K562 (cell line): ENCODE measurements at regions not wholly inside any gene's neighbourhood (a gene's known extent, or its start where the extent isn't known, plus 50 kb on each side); places are given as distances from the start of the nearest gene placed in this dataset.

Experiments used
- ATAC-seq: fragments of 200-7000 bp; cut with Tn5 transposase; 3 replicates; pipeline ENCODE4 v1.9.1; 2020; ENCODE audit warnings: moderate library complexity
- BruUV-seq: library from RNA; stranded (reverse); fragments of 400-500 nt; replicated peaks from 2 replicates; lab custom pipeline; 2021; lab: Mats Ljungman, UMichigan
- CTCF ChIA-PET: fragments of 300-600 bp; formaldehyde crosslinking; extraction: SDS; loops from one replicate; lab custom pipeline; 2021; ENCODE audit warnings: low intra/inter-chr PET ratio; lab: Yijun Ruan, JAX
- POLR2A ChIA-PET: fragments of 300-600, 350-650 bp; sonication (Branson Sonifier 250); formaldehyde crosslinking; extraction: SDS; loops from one replicate; lab custom pipeline; 2021; ENCODE audit warnings: antibody characterized with exemption, inconsistent platforms; lab: Yijun Ruan, JAX
- DNase-seq, 4 experiments: peaks; one replicate each; pipeline versions ENCODE4 v3.0.0 to v3.0.0-alpha.2; 2011 to 2018; ENCODE audit warnings: low spot score in 3 of 4, mixed read lengths in 3 of 4; ENCODE audit errors: extremely low read depth in 1 of 4
- FAIRE-seq: peaks from 2 replicates; lab custom pipeline; 2011; peaks lifted over from hg19 to GRCh38; lab: Jason Lieb, UNC
- H2AFZ ChIP-seq: 2 replicates; pipeline ENCODE4 v1.6.0; 2011; ENCODE audit warnings: low read depth, low read length, control low read depth, inconsistent platforms
- H3K27ac ChIP-seq: fragments of 200-600 bp; 3 replicates; pipeline ENCODE4 v1.8.0; 2011; ENCODE audit warnings: low read depth, mild to moderate bottlenecking, control low read depth, inconsistent platforms, low read length, moderate library complexity, mixed read lengths; ENCODE audit errors: extremely low read depth
- H3K27me3 ChIP-seq, 2 experiments: fragments of 300-600 bp in 1 of 2; 2 replicates in 1 of 2; 3 replicates in 1 of 2; pipeline versions ENCODE4 v1.6.0 to v1.8.0; 2011; ENCODE audit warnings: inconsistent platforms in 2 of 2, low read length in 2 of 2, mild to moderate bottlenecking in 1 of 2, mixed read lengths in 1 of 2, moderate library complexity in 1 of 2; ENCODE audit not compliant: control insufficient read depth in 2 of 2, insufficient read depth in 2 of 2
- H3K36me3 ChIP-seq: fragments of 300-600 bp; 3 replicates; pipeline ENCODE4 v1.8.0; 2011; ENCODE audit warnings: mild to moderate bottlenecking, low read length, inconsistent platforms; ENCODE audit not compliant: control insufficient read depth, insufficient read depth
- H3K4me1 ChIP-seq, 2 experiments: fragments of 200-600 bp in 1 of 2; replicated peaks in 1 of 2; 2 replicates in 1 of 2; 3 replicates in 1 of 2; pipeline versions ENCODE4 v1.5.1 to v1.8.0; 2011; ENCODE audit warnings: inconsistent platforms in 2 of 2, low read length in 2 of 2, mild to moderate bottlenecking in 1 of 2, mixed read lengths in 1 of 2, moderate library complexity in 1 of 2; ENCODE audit not compliant: control insufficient read depth in 2 of 2, insufficient read depth in 2 of 2
- H3K4me2 ChIP-seq: 2 replicates; pipeline ENCODE4 v1.6.1; 2011; ENCODE audit warnings: low read length, control low read depth, inconsistent platforms, mixed read lengths; ENCODE audit not compliant: insufficient read depth
- H3K4me3 ChIP-seq: fragments of 200-600 bp; sonication (generic), shearing (Covaris generic); 2 replicates; pipeline ENCODE4 v1.5.1; 2016; ENCODE audit warnings: control low read depth, inconsistent platforms
- H3K79me2 ChIP-seq: fragments of 200-600 bp; 3 replicates; pipeline ENCODE4 v1.8.0; 2011; ENCODE audit warnings: low read length, inconsistent platforms; ENCODE audit not compliant: control insufficient read depth, insufficient read depth
- H3K9ac ChIP-seq, 2 experiments: 2 replicates each; pipeline versions ENCODE4 v1.6.0 to v1.6.1; 2011; ENCODE audit warnings: low read depth in 2 of 2, low read length in 2 of 2, control low read depth in 1 of 2, inconsistent platforms in 1 of 2, mild to moderate bottlenecking in 1 of 2, mixed read lengths in 1 of 2; ENCODE audit not compliant: insufficient read depth in 1 of 2
- H3K9me1 ChIP-seq: one replicate; pipeline ENCODE4 v1.6.0; 2011; ENCODE audit warnings: inconsistent platforms, mild to moderate bottlenecking, low read length, moderate library complexity; ENCODE audit not compliant: control insufficient read depth, insufficient read depth
- H3K9me3 ChIP-seq: replicated peaks from 2 replicates; pipeline ENCODE4 v1.5.1; 2011; ENCODE audit warnings: low read depth, low read length, inconsistent platforms; ENCODE audit not compliant: control insufficient read depth, insufficient read depth
- H4K20me1 ChIP-seq: replicated peaks from 2 replicates; pipeline ENCODE4 v1.6.1; 2011; ENCODE audit warnings: low read length, inconsistent platforms, mixed read lengths; ENCODE audit not compliant: control insufficient read depth, insufficient read depth
- RFX5 ChIP-seq: IDR thresholded peaks from 2 replicates; pipeline ENCODE4 v1.6.1; 2011; ENCODE audit warnings: low read depth, mild to moderate bottlenecking, improper control_type of control experiment, low read length
- TAF1 ChIP-seq: IDR thresholded peaks from 2 replicates; pipeline ENCODE4 v1.6.1; 2011; ENCODE audit warnings: mild to moderate bottlenecking, low read length, moderate library complexity; ENCODE audit not compliant: insufficient read depth, control insufficient read depth, severe bottlenecking; ENCODE audit errors: extremely low read depth
- WGBS: fragments of 100-300 bp; shearing (Covaris generic); methylation state at CpG from one replicate; pipeline ENCODE4 v1.1.6; 2016; ENCODE audit warnings: low coverage, mixed read lengths; ENCODE audit not compliant: insufficient coverage; ENCODE audit errors: missing lambda C conversion rate; 5-methylcytosine and 5-hydroxymethylcytosine counted together
- in situ Hi-C: fragments of 300-500 bp; cut with MboI; formaldehyde crosslinking; loops from 4 replicates; pipeline ENCODE4 v1.15.0; 2018; ENCODE audit warnings: inconsistent platforms, mixed read lengths
- intact Hi-C: fragments of 100-400 bp; cut with micrococcal nuclease; formaldehyde crosslinking; loops from 2 replicates; pipeline ENCODE4 v1.14.2; 2022
- TF ChIP-seq, protein P1 (sequence below): fragments of 450-650 bp; IDR thresholded peaks from 2 replicates; pipeline ENCODE4 v1.7.1; 2018; ENCODE audit warnings: mild to moderate bottlenecking, low read depth; ENCODE audit not compliant: partially characterized antibody

DNA sequence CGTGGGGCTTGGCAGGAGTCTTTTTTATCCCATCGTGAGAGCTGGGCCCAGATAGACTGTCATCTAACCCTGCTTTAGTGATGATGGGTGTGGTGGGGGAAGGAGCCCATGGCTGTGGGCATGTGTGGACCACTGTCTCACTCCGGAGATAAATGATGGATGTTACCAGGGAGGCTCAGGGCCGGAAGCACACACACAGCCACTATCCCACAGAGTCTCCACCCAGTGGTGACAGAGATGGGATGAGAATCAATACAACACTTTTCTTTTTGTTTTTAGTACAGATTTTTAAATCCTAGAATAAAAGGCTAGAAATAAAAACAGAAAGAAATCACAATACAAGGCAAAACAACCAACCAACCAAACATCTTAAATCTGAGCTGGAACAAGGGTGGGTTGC is 233.4 kb downstream of the SOX11 start (continued):
- TF ChIP-seq RFX5: no peak
- TF ChIP-seq, protein P1, sequence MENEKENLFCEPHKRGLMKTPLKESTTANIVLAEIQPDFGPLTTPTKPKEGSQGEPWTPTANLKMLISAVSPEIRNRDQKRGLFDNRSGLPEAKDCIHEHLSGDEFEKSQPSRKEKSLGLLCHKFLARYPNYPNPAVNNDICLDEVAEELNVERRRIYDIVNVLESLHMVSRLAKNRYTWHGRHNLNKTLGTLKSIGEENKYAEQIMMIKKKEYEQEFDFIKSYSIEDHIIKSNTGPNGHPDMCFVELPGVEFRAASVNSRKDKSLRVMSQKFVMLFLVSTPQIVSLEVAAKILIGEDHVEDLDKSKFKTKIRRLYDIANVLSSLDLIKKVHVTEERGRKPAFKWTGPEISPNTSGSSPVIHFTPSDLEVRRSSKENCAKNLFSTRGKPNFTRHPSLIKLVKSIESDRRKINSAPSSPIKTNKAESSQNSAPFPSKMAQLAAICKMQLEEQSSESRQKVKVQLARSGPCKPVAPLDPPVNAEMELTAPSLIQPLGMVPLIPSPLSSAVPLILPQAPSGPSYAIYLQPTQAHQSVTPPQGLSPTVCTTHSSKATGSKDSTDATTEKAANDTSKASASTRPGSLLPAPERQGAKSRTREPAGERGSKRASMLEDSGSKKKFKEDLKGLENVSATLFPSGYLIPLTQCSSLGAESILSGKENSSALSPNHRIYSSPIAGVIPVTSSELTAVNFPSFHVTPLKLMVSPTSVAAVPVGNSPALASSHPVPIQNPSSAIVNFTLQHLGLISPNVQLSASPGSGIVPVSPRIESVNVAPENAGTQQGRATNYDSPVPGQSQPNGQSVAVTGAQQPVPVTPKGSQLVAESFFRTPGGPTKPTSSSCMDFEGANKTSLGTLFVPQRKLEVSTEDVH: no peak

DNA sequence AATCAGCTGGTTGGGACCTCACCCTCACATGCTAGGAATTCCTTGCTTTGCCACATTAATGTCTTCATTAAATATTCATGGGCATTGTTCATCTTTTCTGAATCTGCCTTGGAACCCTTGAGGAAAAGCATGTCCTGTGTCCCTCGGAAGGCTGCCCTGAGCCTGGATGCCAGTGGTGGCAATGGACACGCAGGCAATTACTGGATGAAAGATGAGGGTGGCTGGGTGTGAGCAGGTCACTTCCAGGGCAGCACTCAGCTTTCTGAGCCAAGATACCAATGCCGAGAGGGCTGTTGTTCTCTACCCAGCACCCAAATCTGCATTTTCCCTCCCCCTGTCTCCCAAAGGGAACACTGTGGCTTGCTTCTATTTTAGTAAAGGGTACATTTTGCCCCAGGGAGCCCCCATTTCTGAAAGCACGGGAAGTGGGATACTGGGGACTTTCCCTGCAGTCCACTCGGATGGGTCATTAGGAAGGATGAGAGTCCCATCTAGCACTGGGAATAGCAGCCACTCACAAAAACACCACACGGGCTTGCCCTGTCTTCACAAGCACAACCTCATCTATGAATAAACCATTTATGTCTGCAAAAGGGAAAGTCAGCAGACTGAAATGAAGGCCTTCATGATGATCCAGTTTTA is 234.8 kb downstream of the SOX11 start:
- in situ Hi-C loops (no loop called here), intact Hi-C loops (no loop called here)
- no peak overlapping the region for H3K4me2 ChIP-seq
- ChIA-PET CTCF (no interaction called here), POLR2A (no interaction called here)
- no peak overlapping the region for H2AFZ ChIP-seq
- FAIRE-seq: no peak
- WGBS: 0% methylated on average over 6 of the region's 6 CpGs
- no peaks in the 10 kb centered on the region for H3K27me3 ChIP-seq
- no peak for ATAC-seq
- H3K4me1 ChIP-seq: no peaks in the 10 kb centered on the region
- no peaks in the 10 kb centered on the region for H3K9me1 ChIP-seq
- H3K79me2 ChIP-seq: no peaks in the 10 kb centered on the region
- no peaks in the 10 kb centered on the region for H3K36me3 ChIP-seq
- H3K9ac ChIP-seq: no peak overlapping the region
- H4K20me1 ChIP-seq: no peaks in the 10 kb centered on the region
- H3K27ac ChIP-seq: no peak overlapping the region
- no peak for DNase-seq
- no peak overlapping the region for H3K4me3 ChIP-seq
- no peak for TF ChIP-seq TAF1
- BruUV-seq: no TSS peak
- H3K9me3 ChIP-seq: no peaks in the 10 kb centered on the region
